HG03432 (cell line): ENCODE measurements at regions not wholly inside any gene's neighbourhood (a gene's known extent, or its start where the extent isn't known, plus 50 kb on each side); places are given as distances from the start of the nearest gene placed in this dataset.
"Not testable (repeated sequence)": the region's sequence is repeated elsewhere in the genome, so short reads cannot be mapped to it uniquely, and the experiment has no call there.

Experiments
- ATAC-seq: cut with Tn5 transposase; IDR thresholded peaks from one replicate; pipeline ENCODE4 v1.9.1; 2021; ENCODE audit warnings: mild to moderate bottlenecking, moderate library complexity; ENCODE audit not compliant: unreplicated experiment

- no peak for ATAC-seq
Observed at GRCh38 chr4:44988011-44988410, 261.7 kb upstream of the GNPDA2 start.

- no peak for ATAC-seq
Observed at GRCh38 chr4:44985938-44986337, 259.6 kb upstream of the GNPDA2 start.

GRCh38 chr4:44985152-44985551 lies 258.8 kb upstream of the GNPDA2 start:
- no peak for ATAC-seq

- no peak for ATAC-seq
Observed at GRCh38 chr4:44984083-44984482, 257.7 kb upstream of the GNPDA2 start.

- no peak for ATAC-seq
Observed at GRCh38 chr4:44983083-44983482, 256.7 kb upstream of the GNPDA2 start.

GRCh38 chr4:44978020-44978419 lies 251.7 kb upstream of the GNPDA2 start:
- no peak for ATAC-seq

GRCh38 chr4:44965435-44966095 lies 239.2 kb upstream of the GNPDA2 start:
- no peak for ATAC-seq

- not testable (repeated sequence) for ATAC-seq
Observed at GRCh38 chr4:44964086-44964485, 237.7 kb upstream of the GNPDA2 start.

- ATAC-seq, result no peak
Observed at GRCh38 chr4:44961001-44961755, 234.8 kb upstream of the GNPDA2 start.

- no peak for ATAC-seq
Observed at GRCh38 chr4:44931720-44932119, 205.4 kb upstream of the GNPDA2 start.

GRCh38 chr4:44928785-44929184 lies 202.4 kb upstream of the GNPDA2 start:
- no peak for ATAC-seq

GRCh38 chr4:44927399-44928380 lies 201.3 kb upstream of the GNPDA2 start:
- ATAC-seq, result peak; percentile 65

- peak; percentile 71 for ATAC-seq
Observed at GRCh38 chr4:44916411-44916810, 190.1 kb upstream of the GNPDA2 start.

GRCh38 chr4:44914748-44915147 lies 188.4 kb upstream of the GNPDA2 start:
- no peak for ATAC-seq

GRCh38 chr4:44914223-44914622 lies 187.9 kb upstream of the GNPDA2 start:
- ATAC-seq, result peak; percentile 61

- no peak for ATAC-seq
Observed at GRCh38 chr4:44912980-44913379, 186.6 kb upstream of the GNPDA2 start.

- ATAC-seq, result no peak
Observed at GRCh38 chr4:44908565-44908964, 182.2 kb upstream of the GNPDA2 start.

- no peak for ATAC-seq
Observed at GRCh38 chr4:44872246-44872645, 145.9 kb upstream of the GNPDA2 start.

GRCh38 chr4:44871133-44871532 lies 144.8 kb upstream of the GNPDA2 start:
- ATAC-seq, result no peak

- ATAC-seq, result no peak
Observed at GRCh38 chr4:44869985-44870384, 143.6 kb upstream of the GNPDA2 start.

GRCh38 chr4:44869222-44869882 lies 143.0 kb upstream of the GNPDA2 start:
- no peak for ATAC-seq
